ENCODE measurements at regions not wholly inside any gene's neighbourhood (a gene's known extent, or its start where the extent isn't known, plus 50 kb on each side); places are given as distances from the start of the nearest gene placed in this dataset.
"Not testable (repeated sequence)": the region's sequence is repeated elsewhere in the genome, so short reads cannot be mapped to it uniquely, and the experiment has no call there.

DNA sequence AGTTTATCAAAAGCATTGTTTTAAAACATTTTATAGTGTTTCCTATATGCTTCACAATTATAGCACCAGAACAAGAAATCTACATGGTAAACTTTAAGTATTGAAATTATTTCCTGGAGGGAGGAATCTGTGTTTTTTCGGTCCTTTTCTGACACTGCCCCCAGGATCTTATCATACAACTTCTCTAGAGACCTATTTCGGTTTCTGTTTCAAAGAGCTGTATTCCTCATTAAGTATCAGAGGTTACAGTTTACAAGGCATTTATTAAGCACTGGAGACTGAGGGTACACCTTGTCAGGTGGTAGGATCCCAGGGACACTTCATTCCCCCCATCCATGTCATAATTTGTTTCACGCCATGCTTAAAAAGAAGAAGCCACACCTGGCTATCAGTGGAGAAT is 146.4 kb downstream of the ATP6V0E2 start:
- TF ChIP-seq, protein P1, sequence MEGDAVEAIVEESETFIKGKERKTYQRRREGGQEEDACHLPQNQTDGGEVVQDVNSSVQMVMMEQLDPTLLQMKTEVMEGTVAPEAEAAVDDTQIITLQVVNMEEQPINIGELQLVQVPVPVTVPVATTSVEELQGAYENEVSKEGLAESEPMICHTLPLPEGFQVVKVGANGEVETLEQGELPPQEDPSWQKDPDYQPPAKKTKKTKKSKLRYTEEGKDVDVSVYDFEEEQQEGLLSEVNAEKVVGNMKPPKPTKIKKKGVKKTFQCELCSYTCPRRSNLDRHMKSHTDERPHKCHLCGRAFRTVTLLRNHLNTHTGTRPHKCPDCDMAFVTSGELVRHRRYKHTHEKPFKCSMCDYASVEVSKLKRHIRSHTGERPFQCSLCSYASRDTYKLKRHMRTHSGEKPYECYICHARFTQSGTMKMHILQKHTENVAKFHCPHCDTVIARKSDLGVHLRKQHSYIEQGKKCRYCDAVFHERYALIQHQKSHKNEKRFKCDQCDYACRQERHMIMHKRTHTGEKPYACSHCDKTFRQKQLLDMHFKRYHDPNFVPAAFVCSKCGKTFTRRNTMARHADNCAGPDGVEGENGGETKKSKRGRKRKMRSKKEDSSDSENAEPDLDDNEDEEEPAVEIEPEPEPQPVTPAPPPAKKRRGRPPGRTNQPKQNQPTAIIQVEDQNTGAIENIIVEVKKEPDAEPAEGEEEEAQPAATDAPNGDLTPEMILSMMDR (optimal IDR thresholded peaks at IDR 0.05 in 1 of 3, IDR thresholded peaks at IDR 0.05 in 1 of 3, conservative IDR thresholded peaks at IDR 0.05 in 1 of 3; ENCODE audit: extremely low read depth in 1 of 3, insufficient read depth in 2 of 3, low read length in 3 of 3) = not testable (repeated sequence)
- not testable (repeated sequence) for TF ChIP-seq EZH2 (IDR thresholded peaks at IDR 0.05; ENCODE audit: low read length)
